ENCODE measurements at regions not wholly inside any gene's neighbourhood (a gene's known extent, or its start where the extent isn't known, plus 50 kb on each side); places are given as distances from the start of the nearest gene placed in this dataset.

DNA sequence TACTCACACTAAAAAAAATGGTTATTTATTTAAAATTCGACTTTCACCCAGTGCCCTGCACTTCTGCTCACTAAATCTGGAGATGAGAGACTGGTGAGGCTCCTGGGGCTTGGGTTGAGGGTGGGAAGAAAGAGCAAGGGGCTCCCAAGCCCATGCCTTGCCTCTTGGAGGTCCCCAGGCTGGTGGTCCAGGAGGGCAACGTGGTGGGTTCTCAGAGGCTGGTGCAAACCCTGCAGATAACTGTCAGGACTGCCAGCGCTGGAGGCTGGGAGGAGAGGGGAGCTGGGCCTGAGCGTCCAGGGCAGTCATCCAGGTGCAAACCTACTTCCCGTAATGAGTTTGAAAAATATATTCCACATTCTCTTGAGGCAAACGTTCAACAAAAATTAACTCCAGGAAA is 528.3 kb downstream of the GLRX3 start:
- H3K36me3 ChIP-seq, result no peaks in the 10 kb centered on the region
- H3K9me3 ChIP-seq, result peaks cover 0 to 4% (median 0%) of the 10 kb centered on the region in 4 donors
- no peak overlapping the region for H3K27ac ChIP-seq
- H3K27me3 ChIP-seq, result no peaks in the 10 kb centered on the region
- 66 to 72% methylated on average over 6 of the region's 6 CpGs for WGBS, 2 donors
- no peak overlapping the region for H3K4me3 ChIP-seq
- TF ChIP-seq, protein P1, sequence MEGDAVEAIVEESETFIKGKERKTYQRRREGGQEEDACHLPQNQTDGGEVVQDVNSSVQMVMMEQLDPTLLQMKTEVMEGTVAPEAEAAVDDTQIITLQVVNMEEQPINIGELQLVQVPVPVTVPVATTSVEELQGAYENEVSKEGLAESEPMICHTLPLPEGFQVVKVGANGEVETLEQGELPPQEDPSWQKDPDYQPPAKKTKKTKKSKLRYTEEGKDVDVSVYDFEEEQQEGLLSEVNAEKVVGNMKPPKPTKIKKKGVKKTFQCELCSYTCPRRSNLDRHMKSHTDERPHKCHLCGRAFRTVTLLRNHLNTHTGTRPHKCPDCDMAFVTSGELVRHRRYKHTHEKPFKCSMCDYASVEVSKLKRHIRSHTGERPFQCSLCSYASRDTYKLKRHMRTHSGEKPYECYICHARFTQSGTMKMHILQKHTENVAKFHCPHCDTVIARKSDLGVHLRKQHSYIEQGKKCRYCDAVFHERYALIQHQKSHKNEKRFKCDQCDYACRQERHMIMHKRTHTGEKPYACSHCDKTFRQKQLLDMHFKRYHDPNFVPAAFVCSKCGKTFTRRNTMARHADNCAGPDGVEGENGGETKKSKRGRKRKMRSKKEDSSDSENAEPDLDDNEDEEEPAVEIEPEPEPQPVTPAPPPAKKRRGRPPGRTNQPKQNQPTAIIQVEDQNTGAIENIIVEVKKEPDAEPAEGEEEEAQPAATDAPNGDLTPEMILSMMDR (IDR thresholded peaks at IDR 0.05), result no peak
- TF ChIP-seq POLR2A (IDR thresholded peaks at IDR 0.05), result no peak
- DNase-seq (ENCODE audit: low spot score in 2 of 2), result no peak
- H3K4me1 ChIP-seq, result no peaks in the 10 kb centered on the region

DNA sequence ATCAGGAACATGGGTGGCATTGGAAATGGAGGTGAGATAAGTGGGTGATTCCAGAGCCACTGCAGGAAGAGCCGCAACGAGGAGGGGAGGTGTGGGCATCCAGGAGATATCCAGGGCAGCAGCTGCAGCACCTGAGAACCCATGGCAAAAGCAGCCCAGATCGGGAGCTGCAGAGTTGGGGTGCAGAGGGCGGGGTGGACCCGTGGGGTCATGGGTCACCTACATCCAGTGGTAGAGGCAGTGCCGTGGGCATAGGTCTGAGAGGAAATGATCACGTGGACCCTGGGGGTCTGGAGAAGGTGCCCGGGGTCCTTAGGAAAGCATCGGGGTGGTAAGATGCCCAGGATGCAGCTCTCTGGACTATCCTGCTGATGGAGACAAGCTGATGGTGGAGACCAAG is 530.0 kb downstream of the GLRX3 start:
- peaks cover 0 to 4% (median 0%) of the 10 kb centered on the region in 4 donors for H3K9me3 ChIP-seq
- TF ChIP-seq POLR2A (IDR thresholded peaks at IDR 0.05) (no peak), EP300 (IDR thresholded peaks at IDR 0.05) (no peak)
- TF ChIP-seq, protein P1 (IDR thresholded peaks at IDR 0.05), result no peak
- H3K36me3 ChIP-seq, result no peaks in the 10 kb centered on the region
- no peaks in the 10 kb centered on the region for H3K4me1 ChIP-seq
- WGBS, 2 donors, result 90% methylated on average over 9 of the region's 9 CpGs
- H3K4me3 ChIP-seq, result no peak overlapping the region
- no peak overlapping the region for H3K27ac ChIP-seq
- H3K27me3 ChIP-seq, result no peaks in the 10 kb centered on the region
- DNase-seq (ENCODE audit: low spot score in 2 of 2), result no peak

GRCh38 chr10:130686689-130687300 is 550.6 kb downstream of the GLRX3 start:
- no peak for DNase-seq (ENCODE audit: low spot score in 2 of 2)
- 23 to 30% methylated on average over 6 of the region's 6 CpGs for WGBS, 2 donors

GRCh38 chr10:130687566-130687965 is 551.4 kb downstream of the GLRX3 start:
- DNase-seq (ENCODE audit: low spot score in 2 of 2), result no peak
- TF ChIP-seq EP300 (IDR thresholded peaks at IDR 0.05), result no peak
- TF ChIP-seq, protein P1 (IDR thresholded peaks at IDR 0.05), result no peak
- TF ChIP-seq POLR2A (IDR thresholded peaks at IDR 0.05), result no peak
- Histone ChIP-seq H3K4me1 (no peaks in the 10 kb centered on the region), H3K9me3 (peaks cover 0 to 13% (median 0%) of the 10 kb centered on the region in 4 donors), H3K4me3 (no peak overlapping the region), H3K27ac (no peak overlapping the region), H3K27me3 (no peaks in the 10 kb centered on the region), H3K36me3 (no peaks in the 10 kb centered on the region)
- WGBS, 2 donors, result 33 to 39% methylated on average over 5 of the region's 5 CpGs

More at GRCh38 chr10:130686689-130687300, 550.6 kb downstream of the GLRX3 start:
- H3K27me3 ChIP-seq, result no peaks in the 10 kb centered on the region
- no peak overlapping the region for H3K27ac ChIP-seq
- H3K4me3 ChIP-seq, result no peak overlapping the region
- TF ChIP-seq POLR2A (IDR thresholded peaks at IDR 0.05), result no peak
- TF ChIP-seq EP300 (IDR thresholded peaks at IDR 0.05), result no peak
- TF ChIP-seq, protein P1 (IDR thresholded peaks at IDR 0.05), result no peak
- peaks cover 0 to 13% (median 0%) of the 10 kb centered on the region in 4 donors for H3K9me3 ChIP-seq
- no peaks in the 10 kb centered on the region for H3K4me1 ChIP-seq
- H3K36me3 ChIP-seq, result no peaks in the 10 kb centered on the region

GRCh38 chr10:130689743-130690626 is 553.8 kb downstream of the GLRX3 start:
- no peaks in the 10 kb centered on the region for H3K27me3 ChIP-seq

More at GRCh38 chr10:130689743-130690626, 553.8 kb downstream of the GLRX3 start:
- Histone ChIP-seq H3K36me3 (no peaks in the 10 kb centered on the region), H3K4me3 (no peak overlapping the region), H3K4me1 (no peaks in the 10 kb centered on the region), H3K27ac (no peak overlapping the region), H3K9me3 (peaks cover 0 to 4% (median 0%) of the 10 kb centered on the region in 4 donors)
- no peak for TF ChIP-seq EP300 (IDR thresholded peaks at IDR 0.05)
- DNase-seq (ENCODE audit: low spot score in 2 of 2), result no peak
- WGBS, 2 donors, result 60 to 63% methylated on average over 15 of the region's 15 CpGs
